Gastroesophageal sphincter (tissue), 3 donors: ENCODE measurements at regions not wholly inside any gene's neighbourhood (a gene's known extent, or its start where the extent isn't known, plus 50 kb on each side); places are given as distances from the start of the nearest gene placed in this dataset.

Source experiments
- EP300 ChIP-seq: sonication (generic); formaldehyde crosslinking; IDR thresholded peaks from one replicate; pipeline ENCODE4 v1.6.1; 2017; ENCODE audit warnings: antibody characterized with exemption, mild to moderate bottlenecking
- POLR2A ChIP-seq, 2 donors: fragments of 450-650 bp; IDR thresholded peaks; one replicate each; pipeline ENCODE4 v1.6.1; 2017; ENCODE audit warnings: antibody characterized with exemption in 2 of 2, mild to moderate bottlenecking in 2 of 2, moderate library complexity in 1 of 2
- TF ChIP-seq, protein P1 (sequence below), 4 experiments: fragments of 200-600 bp in 2 of 4; fragments of 450-650 bp in 2 of 4; sonication (generic) in 1 of 4; IDR thresholded peaks; one replicate each; pipeline ENCODE4 v1.5.1; 2017 to 2019; ENCODE audit warnings: antibody characterized with exemption in 4 of 4, mild to moderate bottlenecking in 2 of 4, moderate library complexity in 2 of 4

DNA sequence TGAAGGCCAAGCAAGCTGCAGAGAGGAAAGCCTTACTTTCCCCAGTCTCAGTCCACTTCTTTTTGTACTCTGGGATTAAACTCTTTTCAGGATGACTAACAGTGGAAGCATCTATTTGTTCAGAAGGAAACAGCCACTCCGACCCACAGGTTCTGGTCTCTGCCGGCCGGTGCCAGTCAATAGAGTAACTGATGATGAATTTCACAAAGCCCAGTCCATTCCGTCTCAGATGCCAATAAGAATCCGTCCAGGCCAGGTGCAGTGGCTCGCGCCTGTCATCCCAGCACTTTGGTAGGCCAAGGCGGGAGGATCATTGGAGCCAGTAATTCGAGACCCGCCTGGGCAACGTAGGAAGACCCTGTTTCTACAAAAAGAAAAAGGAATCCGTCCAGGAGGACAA is 58.5 kb upstream of the HELT start:
- TF ChIP-seq, protein P1, sequence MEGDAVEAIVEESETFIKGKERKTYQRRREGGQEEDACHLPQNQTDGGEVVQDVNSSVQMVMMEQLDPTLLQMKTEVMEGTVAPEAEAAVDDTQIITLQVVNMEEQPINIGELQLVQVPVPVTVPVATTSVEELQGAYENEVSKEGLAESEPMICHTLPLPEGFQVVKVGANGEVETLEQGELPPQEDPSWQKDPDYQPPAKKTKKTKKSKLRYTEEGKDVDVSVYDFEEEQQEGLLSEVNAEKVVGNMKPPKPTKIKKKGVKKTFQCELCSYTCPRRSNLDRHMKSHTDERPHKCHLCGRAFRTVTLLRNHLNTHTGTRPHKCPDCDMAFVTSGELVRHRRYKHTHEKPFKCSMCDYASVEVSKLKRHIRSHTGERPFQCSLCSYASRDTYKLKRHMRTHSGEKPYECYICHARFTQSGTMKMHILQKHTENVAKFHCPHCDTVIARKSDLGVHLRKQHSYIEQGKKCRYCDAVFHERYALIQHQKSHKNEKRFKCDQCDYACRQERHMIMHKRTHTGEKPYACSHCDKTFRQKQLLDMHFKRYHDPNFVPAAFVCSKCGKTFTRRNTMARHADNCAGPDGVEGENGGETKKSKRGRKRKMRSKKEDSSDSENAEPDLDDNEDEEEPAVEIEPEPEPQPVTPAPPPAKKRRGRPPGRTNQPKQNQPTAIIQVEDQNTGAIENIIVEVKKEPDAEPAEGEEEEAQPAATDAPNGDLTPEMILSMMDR (IDR thresholded peaks at IDR 0.05) = no peak
- TF ChIP-seq POLR2A (IDR thresholded peaks at IDR 0.05) = no peak
- no peak for TF ChIP-seq EP300
